Skeletal muscle cell (primary cell): ENCODE measurements at regions not wholly inside any gene's neighbourhood (a gene's known extent, or its start where the extent isn't known, plus 50 kb on each side); places are given as distances from the start of the nearest gene placed in this dataset.

Experiments used
- DNase-seq: peaks from one replicate; pipeline ENCODE4 v3.0.0-alpha.2; 2010; ENCODE audit warnings: low read depth
- H3K4me3 ChIP-seq: 2 replicates; pipeline ENCODE4 v1.5.1; 2011; ENCODE audit warnings: low read depth, mild to moderate bottlenecking, control low read depth, low read length, moderate library complexity

- no peak for DNase-seq
- H3K4me3 ChIP-seq = no peak overlapping the region
These were observed 247.5 kb downstream of the KCNJ3 start for GRCh38 chr2:154945984-154946383.

- no peak overlapping the region for H3K4me3 ChIP-seq
These were observed 242.9 kb downstream of the KCNJ3 start for GRCh38 chr2:154941379-154941778.

GRCh38 chr2:154934213-154934612 is 235.7 kb downstream of the KCNJ3 start:
- no peak overlapping the region for H3K4me3 ChIP-seq
- no peak for DNase-seq

More at GRCh38 chr2:154941379-154941778, 242.9 kb downstream of the KCNJ3 start:
- no peak for DNase-seq

GRCh38 chr2:154924531-154924930 is 226.0 kb downstream of the KCNJ3 start:
- H3K4me3 ChIP-seq = no peak overlapping the region
- DNase-seq = no peak

- H3K4me3 ChIP-seq = no peak overlapping the region
- DNase-seq = no peak
These were observed 216.1 kb downstream of the KCNJ3 start for GRCh38 chr2:154914561-154914960.

GRCh38 chr2:154912215-154912614 is 213.7 kb downstream of the KCNJ3 start:
- DNase-seq = no peak
- H3K4me3 ChIP-seq = no peak overlapping the region

- DNase-seq = no peak
- no peak overlapping the region for H3K4me3 ChIP-seq
These were observed 213.2 kb downstream of the KCNJ3 start for GRCh38 chr2:154911729-154912128.

GRCh38 chr2:154910701-154911100 is 212.2 kb downstream of the KCNJ3 start:
- no peak for DNase-seq

GRCh38 chr2:154908327-154908726 is 209.8 kb downstream of the KCNJ3 start:
- no peak overlapping the region for H3K4me3 ChIP-seq
- DNase-seq = no peak

More at GRCh38 chr2:154910701-154911100, 212.2 kb downstream of the KCNJ3 start:
- H3K4me3 ChIP-seq = no peak overlapping the region
